ENCODE measurements at regions not wholly inside any gene's neighbourhood (a gene's known extent, or its start where the extent isn't known, plus 50 kb on each side); places are given as distances from the start of the nearest gene placed in this dataset.

DNA sequence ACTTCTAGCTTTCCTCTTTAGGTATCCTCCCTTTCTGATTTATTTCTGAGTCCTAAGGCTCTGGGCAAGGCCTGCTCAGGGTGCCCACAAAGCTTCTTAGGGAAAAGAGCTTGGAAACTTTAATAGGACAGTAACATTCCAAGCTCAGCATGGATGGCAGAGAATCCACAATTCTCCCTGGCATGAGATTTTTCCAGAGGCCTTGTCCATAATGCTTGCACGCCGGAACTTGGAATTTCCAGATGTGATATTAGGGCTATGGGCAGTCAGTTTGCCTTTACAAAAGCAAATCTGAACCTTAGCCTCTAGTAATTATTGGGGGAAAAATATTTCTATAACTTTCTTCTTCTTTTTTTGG is 139.0 kb upstream of the RBMS3 start:
- no peaks in the 10 kb centered on the region for H3K27me3 ChIP-seq (ENCODE audit: insufficient read depth in 3 of 3, low read length in 2 of 3)
- DNase-seq (no peak), ATAC-seq (no peak)
- H3K27ac ChIP-seq, result no peak overlapping the region
- intact Hi-C loops (cut with DNase I), result loop anchor here (5.0 kb wide), 1 partner anchor 625 kb away; no protein-coding TSS in a partner anchor
- TF ChIP-seq, protein P1, sequence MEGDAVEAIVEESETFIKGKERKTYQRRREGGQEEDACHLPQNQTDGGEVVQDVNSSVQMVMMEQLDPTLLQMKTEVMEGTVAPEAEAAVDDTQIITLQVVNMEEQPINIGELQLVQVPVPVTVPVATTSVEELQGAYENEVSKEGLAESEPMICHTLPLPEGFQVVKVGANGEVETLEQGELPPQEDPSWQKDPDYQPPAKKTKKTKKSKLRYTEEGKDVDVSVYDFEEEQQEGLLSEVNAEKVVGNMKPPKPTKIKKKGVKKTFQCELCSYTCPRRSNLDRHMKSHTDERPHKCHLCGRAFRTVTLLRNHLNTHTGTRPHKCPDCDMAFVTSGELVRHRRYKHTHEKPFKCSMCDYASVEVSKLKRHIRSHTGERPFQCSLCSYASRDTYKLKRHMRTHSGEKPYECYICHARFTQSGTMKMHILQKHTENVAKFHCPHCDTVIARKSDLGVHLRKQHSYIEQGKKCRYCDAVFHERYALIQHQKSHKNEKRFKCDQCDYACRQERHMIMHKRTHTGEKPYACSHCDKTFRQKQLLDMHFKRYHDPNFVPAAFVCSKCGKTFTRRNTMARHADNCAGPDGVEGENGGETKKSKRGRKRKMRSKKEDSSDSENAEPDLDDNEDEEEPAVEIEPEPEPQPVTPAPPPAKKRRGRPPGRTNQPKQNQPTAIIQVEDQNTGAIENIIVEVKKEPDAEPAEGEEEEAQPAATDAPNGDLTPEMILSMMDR (IDR thresholded peaks at IDR 0.05), result no peak
- 56 to 82% (median 61%) methylated on average over 2 of the region's 2 CpGs for WGBS, 3 donors
- no peak overlapping the region for H3K4me3 ChIP-seq
- H3K4me1 ChIP-seq, result peaks cover 13% of the 10 kb centered on the region
- H3K9me3 ChIP-seq, result no peaks in the 10 kb centered on the region
- no peaks in the 10 kb centered on the region for H3K36me3 ChIP-seq (ENCODE audit: insufficient read depth in 1 of 2, low read depth in 1 of 2)

DNA sequence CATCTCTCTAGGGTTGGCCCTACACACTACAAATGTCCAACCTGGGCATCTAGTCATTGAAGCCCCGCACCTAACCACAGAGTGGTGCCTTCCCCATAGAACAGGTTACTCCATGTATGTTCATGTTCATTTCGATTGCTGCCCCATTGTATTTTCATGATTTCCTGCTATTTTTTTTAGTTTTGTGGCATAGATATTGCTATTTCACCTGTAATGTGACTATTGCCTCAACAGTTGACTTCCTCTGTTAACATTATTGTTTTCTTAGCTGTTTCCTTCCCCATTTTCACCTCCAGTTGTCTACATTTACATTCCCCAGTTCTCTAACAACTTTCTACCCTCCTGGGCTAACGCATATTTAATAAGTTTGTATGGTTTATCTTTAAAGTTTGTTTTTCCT is 137.7 kb upstream of the RBMS3 start:
- DNase-seq (no peak), ATAC-seq (no peak)
- Histone ChIP-seq H3K4me1 (peaks cover 13% of the 10 kb centered on the region), H3K27ac (no peak overlapping the region), H3K36me3 (ENCODE audit: insufficient read depth in 1 of 2, low read depth in 1 of 2) (no peaks in the 10 kb centered on the region), H3K4me3 (no peak overlapping the region), H3K27me3 (ENCODE audit: insufficient read depth in 3 of 3, low read length in 2 of 3) (no peaks in the 10 kb centered on the region), H3K9me3 (no peaks in the 10 kb centered on the region)
- intact Hi-C loops (cut with DNase I), result loop anchor here (5.0 kb wide), 1 partner anchor 624 kb away; no protein-coding TSS in a partner anchor
- 89 to 93% (median 89%) methylated on average over 3 of the region's 3 CpGs for WGBS, 3 donors
- TF ChIP-seq, protein P1 (IDR thresholded peaks at IDR 0.05), result no peak

DNA sequence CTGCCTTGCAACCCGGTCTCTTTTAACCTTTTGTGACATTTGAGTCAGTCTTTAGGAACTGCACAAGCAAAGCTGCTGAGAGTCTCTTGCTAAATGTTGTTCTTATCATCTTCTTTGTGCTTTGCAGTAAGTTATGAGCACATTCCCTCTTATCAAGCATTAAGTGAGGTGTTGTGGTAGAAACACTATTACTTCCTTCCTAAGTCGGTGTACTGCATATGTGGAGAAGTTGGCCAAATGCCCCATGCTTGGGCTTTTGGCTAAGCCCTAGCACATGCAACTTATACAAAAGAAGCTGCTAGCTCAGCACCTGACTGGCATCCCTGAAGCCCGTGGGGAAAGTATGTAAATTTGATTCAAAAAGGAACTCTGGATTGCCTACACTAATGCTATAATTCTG is 136.5 kb upstream of the RBMS3 start:
- intact Hi-C loops (cut with DNase I), result loop anchor here (5.0 kb wide), 1 partner anchor 623 kb away; no protein-coding TSS in a partner anchor
- ATAC-seq (no peak), DNase-seq (no peak)
- Histone ChIP-seq H3K4me1 (peaks cover 13% of the 10 kb centered on the region), H3K4me3 (no peak overlapping the region), H3K36me3 (ENCODE audit: insufficient read depth in 1 of 2, low read depth in 1 of 2) (no peaks in the 10 kb centered on the region), H3K27ac (no peak overlapping the region), H3K27me3 (ENCODE audit: insufficient read depth in 3 of 3, low read length in 2 of 3) (no peaks in the 10 kb centered on the region), H3K9me3 (no peaks in the 10 kb centered on the region)
- 48 to 51% (median 49%) methylated on average over 3 of the region's 3 CpGs for WGBS, 3 donors
- TF ChIP-seq, protein P1 (IDR thresholded peaks at IDR 0.05), result no peak

DNA sequence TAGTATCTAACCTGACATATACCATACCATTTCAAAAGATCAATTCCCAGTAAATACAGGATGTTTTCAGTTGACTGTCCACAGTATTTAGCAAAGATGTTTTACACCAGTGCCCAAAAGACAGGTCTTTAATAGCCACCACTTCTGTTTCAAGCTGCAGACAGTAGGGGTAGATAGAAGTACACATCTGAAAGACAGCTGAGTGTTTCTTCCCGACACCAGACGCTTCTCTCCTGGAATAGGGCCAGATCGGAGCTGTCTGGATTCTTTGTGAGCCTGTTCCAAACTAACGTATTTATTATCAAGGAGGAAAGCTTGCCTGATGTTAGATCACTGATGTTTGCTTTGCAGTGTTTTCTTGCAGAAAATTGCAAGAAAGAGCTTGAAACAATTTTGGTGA is 136.1 kb upstream of the RBMS3 start:
- no peak overlapping the region for H3K27ac ChIP-seq
- H3K4me1 ChIP-seq, result peaks cover 13% of the 10 kb centered on the region
- TF ChIP-seq, protein P1 (IDR thresholded peaks at IDR 0.05), result peak; percentile 44
- H3K4me3 ChIP-seq, result peak overlapping the region; percentile 24
- no peaks in the 10 kb centered on the region for H3K9me3 ChIP-seq
- DNase-seq, result peak in 1 of 2 donors; percentile 17
- H3K27me3 ChIP-seq (ENCODE audit: insufficient read depth in 3 of 3, low read length in 2 of 3), result no peaks in the 10 kb centered on the region
- peak; percentile 77 to 86 (median 81) for ATAC-seq
- no peaks in the 10 kb centered on the region for H3K36me3 ChIP-seq (ENCODE audit: insufficient read depth in 1 of 2, low read depth in 1 of 2)
- 11 to 14% (median 12%) methylated on average over 4 of the region's 4 CpGs for WGBS, 3 donors
- intact Hi-C loops (cut with DNase I), result loop anchor here (5.0 kb wide), 1 partner anchor 622 kb away; no protein-coding TSS in a partner anchor

DNA sequence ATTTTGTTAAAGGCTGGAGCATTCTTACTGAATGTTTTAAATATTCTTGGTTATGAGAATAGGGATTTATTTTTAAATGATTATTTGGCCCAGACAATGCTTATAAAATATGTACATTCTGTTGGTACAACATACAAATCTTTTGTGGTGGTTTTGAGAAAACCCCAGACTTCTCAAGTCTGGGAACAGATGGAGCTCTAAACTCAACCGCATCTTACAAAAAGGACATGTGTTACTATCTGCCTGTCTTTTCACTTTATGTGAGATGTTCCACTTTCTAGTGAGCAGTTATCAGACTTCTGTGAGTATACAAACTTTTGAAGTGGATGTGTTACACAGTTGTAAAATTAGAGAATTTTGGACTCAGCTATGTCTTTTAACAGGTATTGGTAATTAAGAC is 135.5 kb upstream of the RBMS3 start:
- TF ChIP-seq, protein P1 (IDR thresholded peaks at IDR 0.05), result no peak
- Histone ChIP-seq H3K27me3 (ENCODE audit: insufficient read depth in 3 of 3, low read length in 2 of 3) (no peaks in the 10 kb centered on the region), H3K27ac (no peak overlapping the region), H3K4me3 (peak overlapping the region; percentile 24), H3K4me1 (peaks cover 9% of the 10 kb centered on the region), H3K9me3 (no peaks in the 10 kb centered on the region), H3K36me3 (ENCODE audit: insufficient read depth in 1 of 2, low read depth in 1 of 2) (no peaks in the 10 kb centered on the region)
- ATAC-seq (no peak), DNase-seq (no peak)
- 94 to 100% (median 97%) methylated on average over 1 of the region's 1 CpG for WGBS, 3 donors
- intact Hi-C loops (cut with DNase I), result no loop called here

Measured in psoas muscle (tissue), 7 donors.